Femur (tissue), 1 donor: ENCODE measurements at regions not wholly inside any gene's neighbourhood (a gene's known extent, or its start where the extent isn't known, plus 50 kb on each side); places are given as distances from the start of the nearest gene placed in this dataset.
"Not testable (repeated sequence)": the region's sequence is repeated elsewhere in the genome, so short reads cannot be mapped to it uniquely, and the experiment has no call there.

Source experiments
- DNase-seq: peaks from one replicate; pipeline ENCODE4 v3.0.0-alpha.2; 2017

DNA sequence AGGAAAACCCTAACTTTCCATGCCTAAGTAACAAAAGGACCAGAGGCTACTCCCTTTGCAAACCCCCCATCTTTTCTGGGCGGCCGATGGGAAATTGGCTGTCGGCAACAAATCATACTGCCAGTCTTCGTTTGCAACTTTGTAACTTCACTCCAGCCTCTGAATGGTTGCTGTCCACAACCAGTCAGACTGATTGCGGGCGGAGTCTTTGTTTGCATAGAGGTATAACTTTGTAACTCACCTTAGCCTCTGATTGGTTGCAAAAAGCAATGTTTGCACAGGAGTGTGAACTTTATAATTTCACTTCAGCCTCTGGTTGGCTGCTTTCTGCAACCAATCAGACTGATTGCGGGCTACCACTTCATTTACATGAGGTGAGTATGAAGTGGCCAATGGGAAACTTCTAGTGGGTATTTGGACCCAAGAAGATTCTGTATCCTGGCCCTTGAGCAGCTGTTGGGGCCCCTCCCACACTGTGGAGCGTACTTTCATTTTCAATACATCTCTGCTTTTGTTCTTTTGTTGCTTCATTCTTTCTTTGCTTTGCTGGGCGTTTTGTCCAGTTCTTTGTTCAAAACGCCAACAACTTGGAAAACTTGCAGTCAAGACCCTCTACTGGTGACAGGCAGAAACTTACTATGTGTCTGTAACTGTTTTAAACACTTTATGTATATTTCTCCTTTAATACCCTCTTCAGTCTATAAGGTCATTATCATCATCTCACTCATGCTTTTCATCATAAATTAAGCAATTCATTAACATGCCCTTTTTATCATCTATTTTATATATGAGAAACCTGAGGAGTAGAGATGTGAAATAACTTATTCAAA, 55.8 kb upstream of the PPP1R12A start:
- DNase-seq = not testable (repeated sequence)

DNA sequence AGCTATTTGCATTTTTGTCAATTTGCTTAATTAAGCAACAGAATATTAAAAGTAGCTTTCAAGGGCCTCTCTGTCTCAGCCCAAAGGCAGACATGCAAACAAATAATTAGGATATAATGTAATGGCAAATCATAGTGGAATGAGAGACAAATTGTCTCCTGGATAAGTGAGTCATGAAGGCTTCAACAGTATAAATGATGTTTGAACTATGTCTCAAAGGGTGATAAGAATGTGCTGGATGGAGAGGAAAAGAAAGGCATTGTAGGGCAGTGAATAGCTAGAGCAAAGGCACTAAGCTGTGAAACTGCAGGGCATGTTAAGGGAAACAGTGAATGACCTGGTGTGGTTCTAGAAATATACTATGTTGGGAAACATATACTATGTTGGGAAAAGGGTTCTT, 53.5 kb upstream of the PPP1R12A start:
- no peak for DNase-seq

DNA sequence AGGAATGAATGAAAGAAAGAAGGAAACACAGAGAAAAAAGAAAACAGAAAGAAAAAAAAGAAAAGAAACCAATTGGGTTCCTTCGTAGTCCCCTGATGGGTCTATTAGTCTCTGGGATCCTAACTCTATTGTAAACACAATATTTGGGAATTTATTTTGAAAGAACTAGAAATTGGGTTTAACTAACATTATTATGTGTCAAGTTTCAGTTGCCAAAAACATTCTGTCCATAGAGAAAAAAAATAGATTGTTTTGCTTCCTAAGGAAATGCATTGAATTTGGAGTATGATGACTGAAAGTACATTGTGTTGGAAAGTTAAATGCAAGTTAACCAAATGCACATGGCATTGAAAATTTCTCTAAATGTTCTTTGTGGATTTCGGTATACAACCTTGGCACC, 52.8 kb upstream of the PPP1R12A start:
- DNase-seq = no peak
